IMR-90 (cell line): ENCODE measurements at regions not wholly inside any gene's neighbourhood (a gene's known extent, or its start where the extent isn't known, plus 50 kb on each side); places are given as distances from the start of the nearest gene placed in this dataset.

Experiments
- ATAC-seq: fragments of 200-7000 bp; cut with Tn5 transposase; 2 replicates; pipeline ENCODE4 v1.9.1; 2020; ENCODE audit warnings: low read depth, mild to moderate bottlenecking, moderate library complexity
- BruUV-seq: library from RNA; stranded (reverse); fragments of 400-500 nt; replicated peaks from 2 replicates; lab custom pipeline; 2021; lab: Mats Ljungman, UMichigan
- CTCF ChIA-PET: fragments of 300-600 bp; formaldehyde crosslinking; extraction: SDS; loops from one replicate; lab custom pipeline; 2021; ENCODE audit warnings: antibody characterized with exemption; lab: Yijun Ruan, JAX
- POLR2A ChIA-PET: fragments of 300-600 bp; sonication (Branson Sonifier 250); formaldehyde crosslinking; loops from one replicate; lab custom pipeline; 2022; ENCODE audit warnings: antibody characterized with exemption; ENCODE audit not compliant: unreplicated experiment; lab: Charles Lee
- DNase-seq: peaks from one replicate; pipeline ENCODE4 v3.0.0; 2013
- H2AFZ ChIP-seq: replicated peaks from 2 replicates; pipeline ENCODE3; 2013; ENCODE audit warnings: low read length, mild to moderate bottlenecking; ENCODE audit not compliant: poor library complexity
- H2AK5ac ChIP-seq: 2 replicates; pipeline ENCODE4 v1.6.1; 2013; ENCODE audit warnings: low read depth, low read length, inconsistent platforms
- H2AK9ac ChIP-seq: replicated peaks from 2 replicates; pipeline ENCODE3; 2013; ENCODE audit warnings: mild to moderate bottlenecking, low read depth, low read length, moderate library complexity; ENCODE audit not compliant: poor library complexity
- H2BK120ac ChIP-seq: 2 replicates; pipeline ENCODE4 v1.6.1; 2013; ENCODE audit warnings: low read depth, low read length, inconsistent platforms
- H2BK15ac ChIP-seq: 3 replicates; pipeline ENCODE4 v1.6.1; 2013; ENCODE audit warnings: low read depth, low read length, inconsistent platforms
- H2BK20ac ChIP-seq: 2 replicates; pipeline ENCODE4 v1.6.1; 2013; ENCODE audit warnings: low read depth, mild to moderate bottlenecking, inconsistent platforms, low read length, moderate library complexity
- H2BK5ac ChIP-seq: 2 replicates; pipeline ENCODE4 v1.6.1; 2013; ENCODE audit warnings: mild to moderate bottlenecking, low read depth, low read length, inconsistent platforms; ENCODE audit not compliant: poor library complexity, severe bottlenecking
- H3K14ac ChIP-seq: replicated peaks from 2 replicates; pipeline ENCODE4 v1.6.1; 2013; ENCODE audit warnings: low read depth, low read length, inconsistent platforms
- H3K18ac ChIP-seq: 2 replicates; pipeline ENCODE4 v1.6.1; 2013; ENCODE audit warnings: low read depth, low read length, control low read depth
- H3K23ac ChIP-seq: 2 replicates; pipeline ENCODE4 v1.6.1; 2013; ENCODE audit warnings: low read depth, low read length, inconsistent platforms
- H3K27ac ChIP-seq: 2 replicates; pipeline ENCODE4 v1.5.1; 2013; ENCODE audit warnings: mild to moderate bottlenecking, control low read depth, low read length; ENCODE audit not compliant: insufficient read depth
- H3K27me3 ChIP-seq: 2 replicates; pipeline ENCODE4 v1.6.1; 2013; ENCODE audit warnings: low read length; ENCODE audit not compliant: control insufficient read depth, insufficient read depth
- H3K36me3 ChIP-seq: 2 replicates; pipeline ENCODE4 v1.6.1; 2013; ENCODE audit warnings: low read length, mixed read lengths; ENCODE audit not compliant: control insufficient read depth, insufficient read depth
- H3K4ac ChIP-seq: 2 replicates; pipeline ENCODE4 v1.6.1; 2013; ENCODE audit warnings: low read depth, low read length, inconsistent platforms
- H3K4me1 ChIP-seq: 2 replicates; pipeline ENCODE4 v1.6.1; 2013; ENCODE audit warnings: low read length, mixed read lengths; ENCODE audit not compliant: control insufficient read depth, insufficient read depth
- H3K4me2 ChIP-seq: 2 replicates; pipeline ENCODE4 v1.6.1; 2013; ENCODE audit warnings: low read depth, mild to moderate bottlenecking, control low read depth, low read length, moderate library complexity
- H3K4me3 ChIP-seq: 2 replicates; pipeline ENCODE4 v1.5.1; 2013; ENCODE audit warnings: low read depth, mild to moderate bottlenecking, control low read depth, low read length, moderate library complexity; ENCODE audit not compliant: insufficient read depth
- H3K56ac ChIP-seq: 2 replicates; pipeline ENCODE4 v1.6.1; 2013; ENCODE audit warnings: low read length, inconsistent platforms; ENCODE audit not compliant: insufficient read depth; ENCODE audit errors: extremely low read depth
- H3K79me1 ChIP-seq, 2 experiments: 2 replicates each; pipeline ENCODE4 v1.6.1; 2013; ENCODE audit warnings: low read length in 2 of 2, inconsistent platforms in 1 of 2, low read depth in 1 of 2
- H3K9ac ChIP-seq: 2 replicates; pipeline ENCODE4 v1.6.1; 2013; ENCODE audit warnings: low read depth, low read length, control low read depth
- H3K9me1 ChIP-seq: 2 replicates; pipeline ENCODE4 v1.6.1; 2013; ENCODE audit warnings: low read length, inconsistent platforms; ENCODE audit not compliant: insufficient read depth
- H3K9me3 ChIP-seq: 2 replicates; pipeline ENCODE4 v1.6.1; 2013; ENCODE audit warnings: low read length; ENCODE audit not compliant: control insufficient read depth, insufficient read depth
- H4K20me1 ChIP-seq: 2 replicates; pipeline ENCODE4 v1.6.1; 2013; ENCODE audit warnings: low read length, inconsistent platforms; ENCODE audit not compliant: insufficient read depth
- H4K5ac ChIP-seq: 2 replicates; pipeline ENCODE4 v1.6.1; 2013; ENCODE audit warnings: mild to moderate bottlenecking, low read depth, low read length, control low read depth
- H4K8ac ChIP-seq, 2 experiments: 2 replicates each; pipeline ENCODE4 v1.6.1; 2013; ENCODE audit warnings: low read depth in 2 of 2, low read length in 2 of 2, control low read depth in 1 of 2, inconsistent platforms in 1 of 2
- H4K91ac ChIP-seq: 2 replicates; pipeline ENCODE4 v1.6.1; 2013; ENCODE audit warnings: low read depth, low read length, inconsistent platforms; ENCODE audit not compliant: insufficient read depth
- BHLHE40 ChIP-seq: fragments of 150-350 bp; IDR thresholded peaks from 2 replicates; pipeline ENCODE4 v1.6.1; 2016; ENCODE audit warnings: mild to moderate bottlenecking, low read depth, low read length
- CHD1 ChIP-seq: IDR thresholded peaks from 2 replicates; pipeline ENCODE4 v1.6.1; 2012; ENCODE audit warnings: low read depth, low read length, improper control_type of control experiment
- CTCF ChIP-seq: conservative IDR thresholded peaks from 2 replicates; pipeline ENCODE4 v1.5.1; 2012; ENCODE audit warnings: mild to moderate bottlenecking, low read depth, low read length, improper control_type of control experiment
- ELK1 ChIP-seq: fragments of 150-350 bp; IDR thresholded peaks from 2 replicates; pipeline ENCODE4 v1.6.1; 2016; ENCODE audit warnings: low read depth, mild to moderate bottlenecking, low read length, moderate library complexity, borderline replicate concordance
- MAZ ChIP-seq: IDR thresholded peaks from 2 replicates; pipeline ENCODE4 v1.6.1; 2012; ENCODE audit warnings: low read depth, mild to moderate bottlenecking, low read length, improper control_type of control experiment, moderate library complexity, borderline replicate concordance
- MXI1 ChIP-seq: IDR thresholded peaks from 2 replicates; pipeline ENCODE4 v1.6.1; 2012; ENCODE audit warnings: low read depth, mild to moderate bottlenecking, low read length, moderate library complexity, borderline replicate concordance
- POLR2A ChIP-seq: IDR thresholded peaks from 2 replicates; pipeline ENCODE4 v1.6.1; 2012; ENCODE audit warnings: mild to moderate bottlenecking, low read depth, low read length
- SMC3 ChIP-seq: fragments of 150-350 bp; IDR thresholded peaks from 2 replicates; pipeline ENCODE4 v1.6.1; 2016; ENCODE audit warnings: low read depth, mild to moderate bottlenecking, antibody characterized with exemption, low read length, moderate library complexity
- WGBS, 2 experiments: methylation state at CpG; one replicate each; pipeline versions ENCODE4 v1.1.5 to v1.1.7; 2013; ENCODE audit warnings: missing lambda C conversion rate in 2 of 2; ENCODE audit not compliant: insufficient read length in 1 of 2; ENCODE audit errors: extremely low coverage in 2 of 2; 5-methylcytosine and 5-hydroxymethylcytosine counted together
- dilution Hi-C: fragments of 300-500 bp; cut with HindIII; formaldehyde crosslinking; loops from one replicate; pipeline ENCODE4 v1.14.3; 2018; ENCODE audit warnings: low sequenced_read_pairs; ENCODE audit not compliant: unreplicated experiment
- in situ Hi-C: fragments of 300-500 bp; cut with MboI; formaldehyde crosslinking; loops from 3 replicates; pipeline ENCODE4 v1.14.3; 2019; ENCODE audit warnings: low sequenced_read_pairs, inconsistent platforms, mixed read lengths
- intact Hi-C: fragments of 100-400 bp; cut with micrococcal nuclease; formaldehyde crosslinking; loops from 2 replicates; pipeline ENCODE4 v1.10.0; 2022

GRCh38 chr5:61748651-61749050 lies 416.6 kb downstream of the ZSWIM6 start:
- no peak overlapping the region for H4K91ac ChIP-seq
- CTCF ChIA-PET, result no interaction called here
- no peak for ATAC-seq

More at GRCh38 chr5:61748651-61749050, 416.6 kb downstream of the ZSWIM6 start:
- no peak for DNase-seq
- in situ Hi-C loops, result no loop called here
- no peak overlapping the region for H2AK5ac ChIP-seq
- H3K4me1 ChIP-seq, result no peaks in the 10 kb centered on the region
- H3K56ac ChIP-seq, result no peak overlapping the region
- H2BK5ac ChIP-seq, result no peak overlapping the region
- H2BK20ac ChIP-seq, result no peak overlapping the region
- H3K27me3 ChIP-seq, result no peaks in the 10 kb centered on the region
- H4K5ac ChIP-seq, result no peak overlapping the region
- no peak for TF ChIP-seq MXI1
- TF ChIP-seq ELK1, result no peak
- no peak for TF ChIP-seq BHLHE40
- no peak for TF ChIP-seq SMC3
- TF ChIP-seq CTCF, result no peak
- TF ChIP-seq MAZ, result no peak
- no peak for TF ChIP-seq POLR2A
- no peak for TF ChIP-seq CHD1
- intact Hi-C loops, result no loop called here
- no peak overlapping the region for H4K8ac ChIP-seq
- dilution Hi-C loops, result no loop called here
- H2AK9ac ChIP-seq, result no peak overlapping the region
- WGBS, 2 experiments, result no CpG with 5 or more reads among the region's 1 CpG
- H3K23ac ChIP-seq, result no peak overlapping the region
- H3K36me3 ChIP-seq, result no peaks in the 10 kb centered on the region
- H3K4me3 ChIP-seq, result no peak overlapping the region
- H3K79me1 ChIP-seq, result no peaks in the 10 kb centered on the region
- no peak overlapping the region for H2AFZ ChIP-seq
- H3K4me2 ChIP-seq, result no peak overlapping the region
- H3K9me1 ChIP-seq, result no peaks in the 10 kb centered on the region
- H3K18ac ChIP-seq, result no peak overlapping the region
- POLR2A ChIA-PET, result no interaction called here
- no peaks in the 10 kb centered on the region for H3K9me3 ChIP-seq
- no peaks in the 10 kb centered on the region for H4K20me1 ChIP-seq
- no peak overlapping the region for H3K4ac ChIP-seq
- no peak overlapping the region for H2BK15ac ChIP-seq
- no peak overlapping the region for H3K27ac ChIP-seq
- no peak overlapping the region for H2BK120ac ChIP-seq
- no peak overlapping the region for H3K14ac ChIP-seq
- BruUV-seq, result no TSS peak
- H3K9ac ChIP-seq, result no peak overlapping the region
